Suprapubic skin (tissue), 4 donors: ENCODE measurements at regions not wholly inside any gene's neighbourhood (a gene's known extent, or its start where the extent isn't known, plus 50 kb on each side); places are given as distances from the start of the nearest gene placed in this dataset.

Experiments used
- CTCF ChIP-seq, 2 donors: fragments of 200-600 bp in 1 of 2; fragments of 450-650 bp in 1 of 2; sonication (generic) in 1 of 2; IDR thresholded peaks; one replicate each; pipeline ENCODE4 v1.5.1; 2016 to 2019; ENCODE audit warnings: antibody characterized with exemption in 2 of 2, mild to moderate bottlenecking in 1 of 2, moderate library complexity in 1 of 2
- EP300 ChIP-seq: sonication (generic); formaldehyde crosslinking; IDR thresholded peaks from one replicate; pipeline ENCODE4 v1.6.1; 2017; ENCODE audit warnings: antibody characterized with exemption
- POLR2A ChIP-seq, 2 donors: fragments of 450-650 bp; IDR thresholded peaks; one replicate each; pipeline ENCODE4 v1.6.1; 2017; ENCODE audit warnings: antibody characterized with exemption in 2 of 2, mild to moderate bottlenecking in 2 of 2, moderate library complexity in 2 of 2
- POLR2AphosphoS5 ChIP-seq, 3 donors: sonication (generic); formaldehyde crosslinking; IDR thresholded peaks; one replicate each; pipeline ENCODE4 v1.6.1; 2017; ENCODE audit warnings: antibody characterized with exemption in 3 of 3

GRCh38 chr14:86897224-86897623 lies 1095.8 kb downstream of the GALC start:
- TF ChIP-seq CTCF (IDR thresholded peaks at IDR 0.05) (no peak), POLR2A (IDR thresholded peaks at IDR 0.05) (no peak), EP300 (no peak), POLR2AphosphoS5 (IDR thresholded peaks at IDR 0.05) (no peak)
